ENCODE measurements at regions not wholly inside any gene's neighbourhood (a gene's known extent, or its start where the extent isn't known, plus 50 kb on each side); places are given as distances from the start of the nearest gene placed in this dataset.

GRCh38 chr20:16940701-16941100, 192.5 kb downstream of the OTOR start:
- no peak for TF ChIP-seq REST (IDR thresholded peaks at IDR 0.05; ENCODE audit: insufficient read depth in 1 of 2, low read depth in 2 of 2, low read length in 2 of 2)
- TF ChIP-seq POLR2AphosphoS5 (IDR thresholded peaks at IDR 0.05; ENCODE audit: low read depth, low read length), result no peak
- TF ChIP-seq TAF1 (IDR thresholded peaks at IDR 0.05; ENCODE audit: borderline replicate concordance, insufficient read depth, low read length), result no peak
- TF ChIP-seq SIN3A (IDR thresholded peaks at IDR 0.05; ENCODE audit: borderline replicate concordance, insufficient read depth, low read length), result no peak
- no peak for TF ChIP-seq FOXP2 (optimal IDR thresholded peaks at IDR 0.05; ENCODE audit: borderline replicate concordance, extremely low read depth, extremely low read length, insufficient read depth)

Data from PFSK-1 (cell line).